Fibroblast of the aortic adventitia (primary cell): ENCODE measurements at regions not wholly inside any gene's neighbourhood (a gene's known extent, or its start where the extent isn't known, plus 50 kb on each side); places are given as distances from the start of the nearest gene placed in this dataset.

Experiments
- DNase-seq: peaks from one replicate; pipeline ENCODE4 v3.0.0-alpha.2; 2010; ENCODE audit warnings: low read depth
- H3K4me3 ChIP-seq: 2 replicates; pipeline ENCODE4 v1.5.1; 2011; ENCODE audit warnings: low read depth, mild to moderate bottlenecking, control low read depth, low read length, moderate library complexity
- CTCF ChIP-seq: IDR thresholded peaks from 2 replicates; pipeline ENCODE4 v1.5.1; 2011; ENCODE audit warnings: mild to moderate bottlenecking, low read length, control low read depth, inconsistent platforms; ENCODE audit not compliant: insufficient read depth

- no peak overlapping the region for H3K4me3 ChIP-seq
- no peak for DNase-seq
- TF ChIP-seq CTCF: no peak
These were observed 301.1 kb upstream of the GOLIM4 start for GRCh38 chr3:168396861-168397260.

GRCh38 chr3:168395551-168395950 lies 299.8 kb upstream of the GOLIM4 start:
- no peak for TF ChIP-seq CTCF
- no peak for DNase-seq
- no peak overlapping the region for H3K4me3 ChIP-seq

- no peak for DNase-seq
- no peak overlapping the region for H3K4me3 ChIP-seq
- TF ChIP-seq CTCF: no peak
These were observed 298.7 kb upstream of the GOLIM4 start for GRCh38 chr3:168394439-168394838.

GRCh38 chr3:168386301-168386700 lies 290.6 kb upstream of the GOLIM4 start:
- no peak for DNase-seq
- TF ChIP-seq CTCF: no peak
- no peak overlapping the region for H3K4me3 ChIP-seq

- DNase-seq: no peak
- no peak for TF ChIP-seq CTCF
- H3K4me3 ChIP-seq: no peak overlapping the region
These were observed 289.3 kb upstream of the GOLIM4 start for GRCh38 chr3:168384990-168385389.

GRCh38 chr3:168383573-168383972 lies 287.8 kb upstream of the GOLIM4 start:
- H3K4me3 ChIP-seq: no peak overlapping the region
- no peak for TF ChIP-seq CTCF
- no peak for DNase-seq

- no peak overlapping the region for H3K4me3 ChIP-seq
- TF ChIP-seq CTCF: no peak
- no peak for DNase-seq
These were observed 276.1 kb upstream of the GOLIM4 start for GRCh38 chr3:168371846-168372245.
